ENCODE measurements at regions not wholly inside any gene's neighbourhood (a gene's known extent, or its start where the extent isn't known, plus 50 kb on each side); places are given as distances from the start of the nearest gene placed in this dataset.

GRCh38 chr6:22670605-22671004 is 101.2 kb downstream of the HDGFL1 start:
- no peak for DNase-seq

GRCh38 chr6:22673474-22673873 is 104.1 kb downstream of the HDGFL1 start:
- no peak for DNase-seq

- DNase-seq = no peak
Observed at GRCh38 chr6:22680950-22681349, 111.6 kb downstream of the HDGFL1 start.

- DNase-seq = no peak
Observed at GRCh38 chr6:22681761-22682160, 112.4 kb downstream of the HDGFL1 start.

GRCh38 chr6:22682979-22683378 is 113.6 kb downstream of the HDGFL1 start:
- no peak for DNase-seq

- no peak for DNase-seq
Observed at GRCh38 chr6:22690446-22690845, 121.1 kb downstream of the HDGFL1 start.

GRCh38 chr6:22694092-22694724 is 124.8 kb downstream of the HDGFL1 start:
- DNase-seq = no peak

GRCh38 chr6:22696481-22696880 is 127.1 kb downstream of the HDGFL1 start:
- no peak for DNase-seq

GRCh38 chr6:22697306-22697705 is 127.9 kb downstream of the HDGFL1 start:
- no peak for DNase-seq

- DNase-seq = no peak
Observed at GRCh38 chr6:22699151-22699550, 129.8 kb downstream of the HDGFL1 start.

- DNase-seq = no peak
Observed at GRCh38 chr6:22706651-22707050, 137.3 kb downstream of the HDGFL1 start.

- DNase-seq = no peak
Observed at GRCh38 chr6:22708469-22708868, 139.1 kb downstream of the HDGFL1 start.

GRCh38 chr6:22709803-22710202 is 140.4 kb downstream of the HDGFL1 start:
- DNase-seq = no peak

- DNase-seq = no peak
Observed at GRCh38 chr6:22716721-22717120, 147.4 kb downstream of the HDGFL1 start.

GRCh38 chr6:22717915-22718314 is 148.5 kb downstream of the HDGFL1 start:
- DNase-seq = no peak

GRCh38 chr6:22722913-22723312 is 153.5 kb downstream of the HDGFL1 start:
- no peak for DNase-seq

GRCh38 chr6:22726966-22727365 is 157.6 kb downstream of the HDGFL1 start:
- no peak for DNase-seq

GRCh38 chr6:22727710-22728109 is 158.3 kb downstream of the HDGFL1 start:
- no peak for DNase-seq

GRCh38 chr6:22732176-22732970 is 163.0 kb downstream of the HDGFL1 start:
- DNase-seq = no peak

- no peak for DNase-seq
Observed at GRCh38 chr6:22736740-22737139, 167.4 kb downstream of the HDGFL1 start.

- no peak for DNase-seq
Observed at GRCh38 chr6:22737331-22737730, 168.0 kb downstream of the HDGFL1 start.

- no peak for DNase-seq
Observed at GRCh38 chr6:22738194-22738593, 168.8 kb downstream of the HDGFL1 start.

- DNase-seq = no peak
Observed at GRCh38 chr6:22747571-22747970, 178.2 kb downstream of the HDGFL1 start.

- DNase-seq = no peak
Observed at GRCh38 chr6:22748681-22749080, 179.3 kb downstream of the HDGFL1 start.

- no peak for DNase-seq
Observed at GRCh38 chr6:22749696-22750095, 180.3 kb downstream of the HDGFL1 start.

All from activated CD4-positive, alpha-beta T cell treated with anti-CD3 and anti-CD28 coated beads, Interleukin-10, Interleukin-2, amounts not matched to agents 100 ng/mL and 50 ng/mL, durations not matched to agents 16 hours and 8 hours (primary cell).